Cardiac muscle cell (in vitro differentiated cells and primary cell): ENCODE measurements at regions not wholly inside any gene's neighbourhood (a gene's known extent, or its start where the extent isn't known, plus 50 kb on each side); places are given as distances from the start of the nearest gene placed in this dataset.
"Not testable (repeated sequence)": the region's sequence is repeated elsewhere in the genome, so short reads cannot be mapped to it uniquely, and the experiment has no call there.

Experiments used
- DNase-seq, 2 donors: peaks; one replicate each; pipeline versions ENCODE4 v3.0.0 to v3.0.0-alpha.2; 2010 to 2017; ENCODE audit warnings: low read depth in 1 of 2, low spot score in 1 of 2
- H3K27ac ChIP-seq: fragments of 200-600 bp; sonication (generic); 2 replicates; pipeline ENCODE4 v1.5.1; 2016
- H3K27me3 ChIP-seq: fragments of 200-600 bp; sonication (generic); 2 replicates; pipeline ENCODE4 v1.6.0; 2016; ENCODE audit warnings: control low read depth
- H3K36me3 ChIP-seq: fragments of 200-600 bp; sonication (generic); 2 replicates; pipeline ENCODE4 v1.5.1; 2016; ENCODE audit warnings: control low read depth
- H3K4me1 ChIP-seq: fragments of 200-600 bp; sonication (generic); 2 replicates; pipeline ENCODE4 v1.8.1; 2017; ENCODE audit warnings: low read depth, mild to moderate bottlenecking, mixed run types
- H3K4me3 ChIP-seq: fragments of 200-600 bp; sonication (generic); 2 replicates; pipeline ENCODE4 v1.5.1; 2016; ENCODE audit warnings: mild to moderate bottlenecking
- H3K9me3 ChIP-seq: fragments of 200-600 bp; sonication (generic); 2 replicates; pipeline ENCODE4 v1.5.1; 2017; ENCODE audit warnings: low read depth, mild to moderate bottlenecking, control low read depth
- CTCF ChIP-seq: IDR thresholded peaks from 2 replicates; pipeline ENCODE4 v1.5.1; 2012; ENCODE audit warnings: low read depth, mild to moderate bottlenecking, low read length

GRCh38 chr13:22793598-22794134 is 387.1 kb upstream of the SGCG start:
- Histone ChIP-seq H3K4me3 (no peak overlapping the region), H3K27me3 (no peaks in the 10 kb centered on the region), H3K9me3 (no peaks in the 10 kb centered on the region), H3K4me1 (peaks cover 42% of the 10 kb centered on the region), H3K27ac (peak overlapping the region; percentile 44), H3K36me3 (no peaks in the 10 kb centered on the region)
- TF ChIP-seq CTCF = no peak
- DNase-seq = peak in 1 of 2 donors; percentile 32

GRCh38 chr13:22800526-22801401 is 380.0 kb upstream of the SGCG start:
- H3K9me3 ChIP-seq = no peaks in the 10 kb centered on the region
- H3K27ac ChIP-seq = no peak overlapping the region
- no peak overlapping the region for H3K4me3 ChIP-seq
- no peaks in the 10 kb centered on the region for H3K36me3 ChIP-seq
- H3K4me1 ChIP-seq = no peaks in the 10 kb centered on the region
- TF ChIP-seq CTCF = no peak
- H3K27me3 ChIP-seq = no peaks in the 10 kb centered on the region
- peak in 1 of 2 donors; percentile 12 for DNase-seq

- Histone ChIP-seq H3K4me1 (no peaks in the 10 kb centered on the region), H3K4me3 (no peak overlapping the region), H3K27ac (no peak overlapping the region), H3K36me3 (no peaks in the 10 kb centered on the region), H3K27me3 (no peaks in the 10 kb centered on the region), H3K9me3 (no peaks in the 10 kb centered on the region)
- peak in 1 of 2 donors; percentile 38 for DNase-seq
- TF ChIP-seq CTCF = peak; percentile 16
Measured at GRCh38 chr13:22801402-22802003, 379.3 kb upstream of the SGCG start.

DNA sequence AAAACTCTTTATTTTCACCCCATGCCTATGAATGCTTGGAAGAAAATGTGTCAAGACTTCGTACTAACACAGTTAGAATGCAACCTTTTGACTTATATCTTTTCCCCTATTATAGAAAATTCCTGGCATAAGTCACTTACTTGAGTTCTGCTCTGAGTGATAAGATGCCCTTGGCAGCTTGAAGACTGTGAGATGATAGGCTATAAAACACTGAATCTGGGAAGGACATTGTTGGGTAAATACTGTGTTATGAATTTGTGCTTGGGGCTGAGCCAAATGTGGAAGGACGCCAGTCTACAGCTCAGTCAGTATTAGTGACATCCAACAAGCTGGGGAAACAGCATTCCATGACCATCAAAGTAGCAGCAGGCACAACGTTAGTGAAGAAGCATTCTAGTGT is 368.0 kb upstream of the SGCG start:
- peak in 1 of 2 donors; percentile 7 for DNase-seq
- Histone ChIP-seq H3K9me3 (no peaks in the 10 kb centered on the region), H3K4me1 (peaks cover 23% of the 10 kb centered on the region), H3K27me3 (no peaks in the 10 kb centered on the region), H3K4me3 (no peak overlapping the region), H3K36me3 (no peaks in the 10 kb centered on the region), H3K27ac (no peak overlapping the region)
- no peak for TF ChIP-seq CTCF

DNA sequence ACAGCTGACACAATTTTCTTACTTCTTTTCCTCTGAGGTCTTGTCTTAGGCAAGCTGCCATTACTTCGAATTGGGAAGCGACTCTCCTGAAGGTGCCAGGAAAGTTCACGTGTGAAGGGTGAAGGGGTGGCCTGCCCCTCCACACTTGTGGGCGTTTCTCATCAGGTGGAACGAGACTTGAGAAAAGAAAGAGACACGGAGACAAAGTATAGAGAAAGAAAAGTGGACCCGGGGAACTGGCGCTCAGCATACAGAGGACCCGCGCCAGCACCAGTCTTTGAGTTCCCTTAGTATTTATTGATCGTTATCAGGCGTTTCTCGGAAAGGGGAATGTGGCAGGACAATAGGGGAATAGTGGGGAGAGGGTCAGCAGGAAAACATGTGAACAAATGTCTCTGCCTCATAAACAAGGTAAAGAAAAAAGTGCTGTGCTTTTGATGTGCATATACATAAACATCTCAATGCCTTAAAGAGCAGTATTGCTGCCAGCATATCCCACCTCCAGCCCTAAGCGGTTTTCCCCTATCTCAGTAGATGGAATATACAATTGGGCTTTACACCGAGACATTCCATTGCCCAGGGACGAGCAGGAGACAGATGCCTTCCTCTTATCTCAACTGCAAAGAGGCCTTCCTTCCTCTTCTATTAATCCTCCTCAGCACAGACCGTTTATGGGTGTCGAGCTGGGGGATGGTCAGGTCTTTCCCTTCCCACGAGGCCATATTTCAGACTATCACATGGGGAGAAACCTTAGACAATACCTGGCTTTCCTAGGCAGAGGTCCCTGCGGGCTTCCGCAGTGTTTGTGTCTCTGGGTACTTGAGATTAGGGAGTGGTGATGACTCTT is 367.0 kb upstream of the SGCG start:
- not testable (repeated sequence) for H3K27ac ChIP-seq, H3K4me3 ChIP-seq, DNase-seq, H3K27me3 ChIP-seq, H3K36me3 ChIP-seq, H3K9me3 ChIP-seq
- H3K4me1 ChIP-seq = peaks cover 23% of the 10 kb centered on the region

DNA sequence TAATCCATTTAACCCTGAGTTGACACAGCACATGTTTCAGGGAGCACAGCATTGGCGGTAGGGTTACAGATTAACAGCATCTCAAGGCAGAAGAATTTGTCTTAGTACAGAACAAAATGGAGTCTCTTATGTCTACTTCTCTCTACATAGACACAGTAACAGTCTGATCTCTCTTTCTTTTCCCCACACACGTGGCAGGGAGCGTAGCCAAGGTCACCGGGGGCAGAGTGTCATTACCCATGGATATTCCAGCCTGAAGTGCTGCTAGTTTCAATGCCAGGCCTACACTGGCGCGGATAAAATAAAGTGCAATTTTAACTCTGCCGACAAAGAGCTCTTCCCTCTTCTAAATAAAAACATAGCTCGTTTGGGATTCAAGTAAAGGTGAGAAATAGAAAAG is 366.3 kb upstream of the SGCG start:
- H3K4me1 ChIP-seq = peaks cover 23% of the 10 kb centered on the region
- not testable (repeated sequence) for H3K27ac ChIP-seq, H3K4me3 ChIP-seq, DNase-seq, H3K27me3 ChIP-seq, H3K9me3 ChIP-seq, H3K36me3 ChIP-seq
